ENCODE measurements at regions not wholly inside any gene's neighbourhood (a gene's known extent, or its start where the extent isn't known, plus 50 kb on each side); places are given as distances from the start of the nearest gene placed in this dataset.

DNA sequence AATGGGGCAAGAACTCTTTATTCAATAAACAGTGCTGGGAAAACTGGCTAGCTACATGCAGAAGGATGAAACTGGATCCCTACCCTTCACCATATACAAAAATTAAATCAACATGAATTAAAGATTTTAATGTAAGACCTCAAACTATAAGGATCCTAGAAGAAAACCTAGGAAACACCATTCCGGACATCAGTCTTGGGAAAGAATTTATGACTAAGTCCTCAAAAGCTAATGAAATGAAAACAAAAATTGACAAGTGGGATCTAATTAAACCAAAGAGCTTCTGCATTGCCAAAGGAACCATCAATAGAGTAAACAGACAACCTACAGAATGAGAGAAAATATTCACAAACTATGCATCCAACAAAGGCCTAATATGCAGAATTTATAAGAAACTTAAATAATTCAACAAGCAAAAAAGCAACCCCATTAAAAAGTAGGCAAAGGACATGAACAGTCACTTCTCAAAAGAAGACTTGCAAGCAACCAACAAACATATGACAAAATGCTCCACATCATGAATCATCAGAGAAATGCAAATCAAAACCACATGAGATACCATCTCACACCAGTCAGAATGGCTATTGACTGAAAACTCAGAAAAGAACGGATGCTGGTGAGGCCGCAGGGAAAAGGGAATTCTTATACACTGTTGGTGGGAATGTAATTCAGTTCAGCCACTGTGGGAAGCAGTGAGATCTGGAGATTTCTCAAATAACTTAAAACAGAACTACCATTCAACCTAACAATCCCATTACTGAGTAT is 104.3 kb upstream of the MAP3K1 start:
- TF ChIP-seq, protein P1, sequence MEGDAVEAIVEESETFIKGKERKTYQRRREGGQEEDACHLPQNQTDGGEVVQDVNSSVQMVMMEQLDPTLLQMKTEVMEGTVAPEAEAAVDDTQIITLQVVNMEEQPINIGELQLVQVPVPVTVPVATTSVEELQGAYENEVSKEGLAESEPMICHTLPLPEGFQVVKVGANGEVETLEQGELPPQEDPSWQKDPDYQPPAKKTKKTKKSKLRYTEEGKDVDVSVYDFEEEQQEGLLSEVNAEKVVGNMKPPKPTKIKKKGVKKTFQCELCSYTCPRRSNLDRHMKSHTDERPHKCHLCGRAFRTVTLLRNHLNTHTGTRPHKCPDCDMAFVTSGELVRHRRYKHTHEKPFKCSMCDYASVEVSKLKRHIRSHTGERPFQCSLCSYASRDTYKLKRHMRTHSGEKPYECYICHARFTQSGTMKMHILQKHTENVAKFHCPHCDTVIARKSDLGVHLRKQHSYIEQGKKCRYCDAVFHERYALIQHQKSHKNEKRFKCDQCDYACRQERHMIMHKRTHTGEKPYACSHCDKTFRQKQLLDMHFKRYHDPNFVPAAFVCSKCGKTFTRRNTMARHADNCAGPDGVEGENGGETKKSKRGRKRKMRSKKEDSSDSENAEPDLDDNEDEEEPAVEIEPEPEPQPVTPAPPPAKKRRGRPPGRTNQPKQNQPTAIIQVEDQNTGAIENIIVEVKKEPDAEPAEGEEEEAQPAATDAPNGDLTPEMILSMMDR (IDR thresholded peaks at IDR 0.05): no peak
- no peak overlapping the region for H3K4me2 ChIP-seq (replicated peaks; ENCODE audit: extremely low read depth, low read length, poor library complexity, severe bottlenecking)
- H3K79me2 ChIP-seq (ENCODE audit: insufficient read depth, low read length): no peaks in the 10 kb centered on the region
- no peak overlapping the region for H3K4me3 ChIP-seq (replicated peaks in 1 of 3; ENCODE audit: low read depth in 2 of 3, low read length in 3 of 3)
- intact Hi-C loops (cut with micrococcal nuclease): no loop called here
- Mint-ChIP-seq H3K27ac (no peak overlapping the region), H3K27me3 (ENCODE audit: low read depth in 3 of 3) (peaks cover 0 to 1% (median 0%) of the 10 kb centered on the region in 3 donors), H3K36me3 (peaks cover 3 to 4% of the 10 kb centered on the region in 2 donors), H3K4me1 (peaks cover 2% of the 10 kb centered on the region), H3K9me3 (peaks cover 0 to 8% (median 1%) of the 10 kb centered on the region in 7 donors), H3K4me3 (no peak overlapping the region)
- H4K20me1 ChIP-seq (ENCODE audit: insufficient read depth, low read length): no peaks in the 10 kb centered on the region
- H3K4me1 ChIP-seq (ENCODE audit: control insufficient read depth in 1 of 2, insufficient read depth in 2 of 2, low read length in 2 of 2): no peaks in the 10 kb centered on the region
- H3K27me3 ChIP-seq (ENCODE audit: control insufficient read depth in 2 of 2, insufficient read depth in 2 of 2, low read length in 2 of 2): no peaks in the 10 kb centered on the region
- H3K36me3 ChIP-seq (replicated peaks in 1 of 2; ENCODE audit: control insufficient read depth in 1 of 2, insufficient read depth in 2 of 2, low read length in 2 of 2): no peaks in the 10 kb centered on the region
- no peak overlapping the region for H3K27ac ChIP-seq (ENCODE audit: low read depth in 1 of 2, low read length in 2 of 2)
- H2AFZ ChIP-seq (ENCODE audit: insufficient read depth, low read depth, low read length, poor library complexity, severe bottlenecking): no peak overlapping the region
- no CpG with 5 or more reads among the region's 3 CpGs for WGBS (ENCODE audit: insufficient coverage)
- DNase-seq: no peak
- no peak overlapping the region for H3K9ac ChIP-seq (ENCODE audit: insufficient read depth, low read length, poor library complexity, severe bottlenecking)
- no peaks in the 10 kb centered on the region for H3K9me3 ChIP-seq (replicated peaks in 1 of 2; ENCODE audit: control insufficient read depth in 1 of 2, insufficient read depth in 1 of 2, low read length in 2 of 2)

DNA sequence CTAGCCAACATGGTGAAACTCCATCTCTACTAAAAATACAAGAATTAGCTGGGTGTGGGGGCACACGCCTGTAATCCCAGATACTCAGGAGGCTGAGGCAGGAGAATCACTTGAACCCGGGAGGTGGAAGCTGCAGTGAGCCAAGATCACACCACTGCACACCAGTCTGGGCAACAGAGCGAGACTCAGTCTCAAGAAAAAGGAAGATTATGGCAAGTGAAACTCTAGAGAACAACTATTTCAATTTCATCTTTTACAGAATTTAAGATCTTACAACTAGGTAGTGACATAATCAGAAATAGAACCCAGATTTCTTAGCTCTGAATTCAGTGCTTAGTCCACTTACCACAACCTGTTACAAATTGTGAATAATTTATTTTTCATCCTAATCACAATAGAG is 108.8 kb upstream of the MAP3K1 start:
- H3K27ac Mint-ChIP-seq: no peak overlapping the region
- no peak overlapping the region for H2AFZ ChIP-seq (ENCODE audit: insufficient read depth, low read depth, low read length, poor library complexity, severe bottlenecking)
- H3K4me1 ChIP-seq (ENCODE audit: control insufficient read depth in 1 of 2, insufficient read depth in 2 of 2, low read length in 2 of 2): no peaks in the 10 kb centered on the region
- TF ChIP-seq, protein P1 (IDR thresholded peaks at IDR 0.05): no peak
- peaks cover 0 to 8% (median 1%) of the 10 kb centered on the region in 7 donors for H3K9me3 Mint-ChIP-seq
- H4K20me1 ChIP-seq (ENCODE audit: insufficient read depth, low read length): no peaks in the 10 kb centered on the region
- H3K36me3 Mint-ChIP-seq: peaks cover 3 to 4% of the 10 kb centered on the region in 2 donors
- no peaks in the 10 kb centered on the region for H3K79me2 ChIP-seq (ENCODE audit: insufficient read depth, low read length)
- H3K4me1 Mint-ChIP-seq: peaks cover 5% of the 10 kb centered on the region
- H3K4me2 ChIP-seq (replicated peaks; ENCODE audit: extremely low read depth, low read length, poor library complexity, severe bottlenecking): no peak overlapping the region
- H3K4me3 Mint-ChIP-seq: no peak overlapping the region
- intact Hi-C loops (cut with micrococcal nuclease): no loop called here
- DNase-seq: no peak
- no peak overlapping the region for H3K4me3 ChIP-seq (replicated peaks in 1 of 3; ENCODE audit: low read depth in 2 of 3, low read length in 3 of 3)
- H3K9me3 ChIP-seq (replicated peaks in 1 of 2; ENCODE audit: control insufficient read depth in 1 of 2, insufficient read depth in 1 of 2, low read length in 2 of 2): no peaks in the 10 kb centered on the region
- no CpG with 5 or more reads among the region's 3 CpGs for WGBS (ENCODE audit: insufficient coverage)
- H3K27ac ChIP-seq (ENCODE audit: low read depth in 1 of 2, low read length in 2 of 2): no peak overlapping the region
- no peak overlapping the region for H3K9ac ChIP-seq (ENCODE audit: insufficient read depth, low read length, poor library complexity, severe bottlenecking)
- H3K27me3 Mint-ChIP-seq (ENCODE audit: low read depth in 3 of 3): peaks cover 0 to 2% (median 1%) of the 10 kb centered on the region in 3 donors
- no peaks in the 10 kb centered on the region for H3K36me3 ChIP-seq (replicated peaks in 1 of 2; ENCODE audit: control insufficient read depth in 1 of 2, insufficient read depth in 2 of 2, low read length in 2 of 2)
- no peaks in the 10 kb centered on the region for H3K27me3 ChIP-seq (ENCODE audit: control insufficient read depth in 2 of 2, insufficient read depth in 2 of 2, low read length in 2 of 2)
